Heart right ventricle (tissue), 16 donors: ENCODE measurements at regions not wholly inside any gene's neighbourhood (a gene's known extent, or its start where the extent isn't known, plus 50 kb on each side); places are given as distances from the start of the nearest gene placed in this dataset.

Experiments used
- ATAC-seq, 8 donors: fragments of 200-7000 bp; cut with Tn5 transposase; one replicate each; pipeline ENCODE4 v1.9.1; 2020; ENCODE audit warnings: mild to moderate bottlenecking in 8 of 8, moderate library complexity in 8 of 8, moderate number of reproducible peaks in 1 of 8
- DNase-seq, 2 donors: peaks; one replicate each; pipeline ENCODE4 v3.0.0-alpha.2; 2020
- H3K27ac ChIP-seq, 10 donors: fragments of 200-600 bp; sonication (generic) in 2 of 10; one replicate each; pipeline versions ENCODE4 v1.5.0 to v1.8.0; 2020 to 2022; ENCODE audit warnings: mild to moderate bottlenecking in 3 of 10
- H3K27me3 ChIP-seq, 7 donors: fragments of 200-600 bp; one replicate each; pipeline ENCODE4 v1.8.0; 2021 to 2022; ENCODE audit warnings: mild to moderate bottlenecking in 2 of 7
- H3K36me3 ChIP-seq, 9 donors: fragments of 200-600 bp; sonication (generic) in 1 of 9; one replicate each; pipeline versions ENCODE4 v1.5.0 to v1.8.0; 2020 to 2022; ENCODE audit warnings: mild to moderate bottlenecking in 2 of 9
- H3K4me1 ChIP-seq, 9 donors: fragments of 200-600 bp; sonication (generic) in 1 of 9; one replicate each; pipeline versions ENCODE4 v1.5.0 to v1.8.0; 2020 to 2022; ENCODE audit warnings: mild to moderate bottlenecking in 4 of 9
- H3K4me3 ChIP-seq, 10 donors: fragments of 200-600 bp; sonication (generic) in 2 of 10; one replicate each; pipeline versions ENCODE4 v1.5.0 to v1.8.0; 2020 to 2022; ENCODE audit warnings: mild to moderate bottlenecking in 7 of 10, moderate library complexity in 2 of 10
- H3K9me3 ChIP-seq, 11 donors: fragments of 200-600 bp in 10 of 11; sonication (generic) in 2 of 11; one replicate each; pipeline versions ENCODE4 v1.5.0 to v1.8.0; 2013 to 2022; ENCODE audit warnings: mild to moderate bottlenecking in 2 of 11, control low read depth in 1 of 11, moderate library complexity in 1 of 11
- WGBS, 2 donors: extraction: QIAGEN DNeasy Blood & Tissue Kit; methylation state at CpG; one replicate each; pipeline ENCODE4 v1.1.7; 2013; ENCODE audit warnings: inconsistent platforms in 1 of 2; 5-methylcytosine and 5-hydroxymethylcytosine counted together
- intact Hi-C, 10 donors: fragments of 100-400 bp; cut with DNase I; formaldehyde crosslinking; loops; one replicate each; pipeline versions ENCODE4 v1.11.1 to v1.14.2; 2022
- TF ChIP-seq, protein P1 (sequence below), 9 donors: fragments of 200-600 bp; sonication (generic) in 2 of 9; IDR thresholded peaks; one replicate each; pipeline versions ENCODE4 v1.5.0 to v1.8.0; 2021 to 2022; ENCODE audit warnings: antibody characterized with exemption in 9 of 9, mild to moderate bottlenecking in 5 of 9, moderate library complexity in 1 of 9
- donor health status: Arrhythmogenic right ventricular cardiomyopathy.
- donor health status: ischemic (EF 13 %, LVEDD 7.1; RV severe dilation, severe dysfunction).
- donor health status: healthy with polysubstance abuse.
- donor health status: DM: no; HTN: yes; CAD: no.
- donor health status: DM: no; HTN: no; CAD: no.
- donor health status: ischemic (EF 25% LVEDD 6.9; RV normal size, moderate dysfunction).
- donor health status: ischemic (EF 25% LVEDD 5.7; RV mildly dilated, moderate dysfunction).
- donor health status: healthy.
- donor health status: DM: yes; HTN: yes; CAD: no.
- donor health status: Ischemic cardiomyopathy.
- donor health status: ischemic (EF 35%, LVEDD 5.7; RV mildly dilated, moderate dysfunction).
- donor health status: nonischemic (EF 11% LVEDD 7.7; RV severe dilation, severe dysfunction).
- donor health status: DM: yes; HTN: yes; CAD: no.
- donor health status: PGD.
- donor health status: ischemic (EF 29% LVEDD 5.4; RV normal size, mild dysfunction).
- donor health status: nonischemic (EF 23%, LVEDD 6.1; RV moderate dilation, normal function).

DNA sequence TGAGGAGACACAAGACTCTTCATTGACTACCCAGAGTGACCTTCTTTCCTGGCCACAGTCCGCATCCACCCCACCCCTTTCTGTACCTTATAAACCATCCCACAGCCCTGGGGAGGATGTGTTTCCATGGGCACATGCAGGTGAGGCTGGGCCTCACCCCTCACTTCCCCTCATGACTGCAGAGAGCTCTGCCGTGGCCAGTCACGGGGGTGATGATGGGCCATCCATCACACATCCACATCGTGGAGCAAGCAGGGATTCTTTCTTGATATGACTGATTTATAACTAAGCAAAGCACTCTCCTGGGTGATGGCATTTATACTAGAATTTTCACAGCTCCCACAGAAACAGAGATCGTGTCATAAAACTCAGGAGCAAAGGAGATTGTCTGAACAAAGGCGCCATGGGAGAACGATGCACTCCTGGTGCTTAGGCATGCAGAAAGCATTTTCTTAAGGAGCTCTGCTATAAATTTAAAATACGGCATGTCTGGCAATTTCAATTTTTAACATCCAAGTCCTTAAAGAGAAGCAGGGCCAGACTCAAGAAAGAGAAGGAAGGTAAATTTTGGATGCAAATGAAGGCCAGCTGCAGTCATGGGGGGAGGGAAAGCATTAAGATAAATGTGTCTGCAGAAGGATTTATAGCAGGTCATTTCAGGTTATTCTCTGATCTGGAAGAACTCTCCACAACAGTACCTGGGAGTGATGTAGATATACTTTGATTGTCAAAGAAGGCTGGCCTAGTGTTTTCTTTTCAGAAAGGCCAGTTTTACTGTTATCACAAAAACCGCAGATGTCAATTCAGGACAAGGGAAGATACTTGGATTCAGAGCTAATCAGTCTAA is 777.0 kb downstream of the C6orf118 start:
- TF ChIP-seq, protein P1, sequence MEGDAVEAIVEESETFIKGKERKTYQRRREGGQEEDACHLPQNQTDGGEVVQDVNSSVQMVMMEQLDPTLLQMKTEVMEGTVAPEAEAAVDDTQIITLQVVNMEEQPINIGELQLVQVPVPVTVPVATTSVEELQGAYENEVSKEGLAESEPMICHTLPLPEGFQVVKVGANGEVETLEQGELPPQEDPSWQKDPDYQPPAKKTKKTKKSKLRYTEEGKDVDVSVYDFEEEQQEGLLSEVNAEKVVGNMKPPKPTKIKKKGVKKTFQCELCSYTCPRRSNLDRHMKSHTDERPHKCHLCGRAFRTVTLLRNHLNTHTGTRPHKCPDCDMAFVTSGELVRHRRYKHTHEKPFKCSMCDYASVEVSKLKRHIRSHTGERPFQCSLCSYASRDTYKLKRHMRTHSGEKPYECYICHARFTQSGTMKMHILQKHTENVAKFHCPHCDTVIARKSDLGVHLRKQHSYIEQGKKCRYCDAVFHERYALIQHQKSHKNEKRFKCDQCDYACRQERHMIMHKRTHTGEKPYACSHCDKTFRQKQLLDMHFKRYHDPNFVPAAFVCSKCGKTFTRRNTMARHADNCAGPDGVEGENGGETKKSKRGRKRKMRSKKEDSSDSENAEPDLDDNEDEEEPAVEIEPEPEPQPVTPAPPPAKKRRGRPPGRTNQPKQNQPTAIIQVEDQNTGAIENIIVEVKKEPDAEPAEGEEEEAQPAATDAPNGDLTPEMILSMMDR (IDR thresholded peaks at IDR 0.05) = no peak
- peaks cover 0 to 4% (median 0%) of the 10 kb centered on the region in 11 donors for H3K9me3 ChIP-seq
- H3K36me3 ChIP-seq = no peaks in the 10 kb centered on the region
- no peaks in the 10 kb centered on the region for H3K27me3 ChIP-seq
- H3K4me1 ChIP-seq = peaks cover 0 to 23% (median 7%) of the 10 kb centered on the region in 9 donors
- H3K27ac ChIP-seq = no peak overlapping the region
- WGBS, 2 donors = 72 to 76% methylated on average over 9 of the region's 9 CpGs
- no peak for ATAC-seq
- no peak for DNase-seq
- intact Hi-C loops = no loop called here
- H3K4me3 ChIP-seq = no peak overlapping the region

DNA sequence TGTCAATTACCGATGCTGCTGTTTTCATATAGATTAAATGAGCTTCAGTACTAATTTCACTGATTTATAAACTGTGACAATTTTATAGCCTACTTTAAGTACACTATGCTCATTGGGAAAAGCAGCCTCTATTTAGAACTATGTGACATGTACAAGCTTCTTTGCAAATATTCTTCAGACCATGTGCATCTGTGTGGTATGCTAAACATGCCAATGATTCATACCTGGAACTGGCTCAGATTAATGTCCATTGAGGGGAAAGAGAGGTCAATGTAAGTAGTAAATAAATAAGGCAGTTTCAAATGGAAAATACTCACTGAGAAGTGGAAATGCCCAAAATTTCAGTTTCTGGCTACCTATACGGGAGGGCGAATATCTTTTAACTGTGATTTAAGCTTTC is 777.7 kb downstream of the C6orf118 start:
- no peak overlapping the region for H3K4me3 ChIP-seq
- TF ChIP-seq, protein P1 (IDR thresholded peaks at IDR 0.05) = no peak
- intact Hi-C loops = no loop called here
- peaks cover 0 to 23% (median 7%) of the 10 kb centered on the region in 9 donors for H3K4me1 ChIP-seq
- no peaks in the 10 kb centered on the region for H3K27me3 ChIP-seq
- 94 to 95% methylated on average over 3 of the region's 3 CpGs for WGBS, 2 donors
- DNase-seq (no peak), ATAC-seq (no peak)
- H3K9me3 ChIP-seq = no peaks in the 10 kb centered on the region
- no peaks in the 10 kb centered on the region for H3K36me3 ChIP-seq
- H3K27ac ChIP-seq = no peak overlapping the region

DNA sequence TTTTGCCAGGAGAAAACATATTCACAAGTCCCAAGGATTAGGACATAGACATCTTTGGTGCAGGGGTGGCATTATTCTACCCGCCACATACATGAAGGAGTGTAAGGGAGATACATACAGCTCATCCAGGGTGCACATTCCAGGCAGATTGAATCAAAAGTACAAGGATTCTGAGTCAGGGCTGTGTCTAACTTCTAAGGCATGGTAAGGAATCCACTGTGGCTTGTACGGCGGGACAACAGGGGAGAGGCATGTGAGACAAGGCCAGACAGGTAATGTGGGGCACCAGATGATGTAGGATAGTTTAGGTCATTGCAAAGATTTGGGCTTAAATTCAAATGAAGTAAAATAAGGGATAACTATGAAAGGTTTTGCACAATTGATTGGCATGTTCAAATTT is 780.9 kb downstream of the C6orf118 start:
- Histone ChIP-seq H3K9me3 (peaks cover 0 to 21% (median 5%) of the 10 kb centered on the region in 11 donors), H3K4me3 (no peak overlapping the region), H3K36me3 (no peaks in the 10 kb centered on the region), H3K4me1 (peaks cover 0 to 11% (median 0%) of the 10 kb centered on the region in 9 donors), H3K27ac (no peak overlapping the region), H3K27me3 (no peaks in the 10 kb centered on the region)
- TF ChIP-seq, protein P1 (IDR thresholded peaks at IDR 0.05) = no peak
- 76 to 79% methylated on average over 3 of the region's 3 CpGs for WGBS, 2 donors
- DNase-seq (no peak), ATAC-seq (no peak)
- intact Hi-C loops = no loop called here

DNA sequence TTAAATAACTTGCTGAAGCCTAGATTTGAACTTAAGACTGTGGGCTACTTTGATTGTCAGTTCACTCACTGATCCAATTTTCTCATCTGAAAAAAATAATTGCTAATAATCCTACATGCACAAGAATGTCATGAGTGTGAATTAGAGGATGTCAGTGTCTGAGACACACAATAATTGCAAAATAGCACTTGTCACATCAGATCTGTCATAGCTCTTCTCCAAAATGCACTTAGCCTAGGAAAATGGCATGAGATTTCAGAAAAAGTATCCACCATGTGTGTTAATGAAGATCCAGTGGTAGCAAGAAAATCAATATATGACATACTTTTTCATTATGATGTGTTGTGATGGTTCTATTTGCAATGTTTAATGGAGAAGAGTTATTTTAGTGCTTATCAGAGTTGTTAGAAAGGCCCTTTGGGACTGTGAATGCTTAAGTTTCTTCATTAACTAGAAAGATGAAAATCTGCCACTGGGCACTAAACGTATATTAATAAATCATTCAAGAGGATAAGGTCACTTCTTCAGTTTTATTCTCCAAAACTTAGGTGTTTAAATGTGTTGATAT is 786.2 kb downstream of the C6orf118 start:
- intact Hi-C loops = no loop called here
- no peak for DNase-seq
- ATAC-seq = no peak
- TF ChIP-seq, protein P1 (IDR thresholded peaks at IDR 0.05) = no peak
- no peaks in the 10 kb centered on the region for H3K4me1 ChIP-seq
- no peaks in the 10 kb centered on the region for H3K36me3 ChIP-seq
- no peak overlapping the region for H3K27ac ChIP-seq
- WGBS, 2 donors = 80 to 85% methylated on average over 1 of the region's 1 CpG
- H3K27me3 ChIP-seq = no peaks in the 10 kb centered on the region
- peaks cover 0 to 54% (median 6%) of the 10 kb centered on the region in 11 donors for H3K9me3 ChIP-seq
- H3K4me3 ChIP-seq = no peak overlapping the region
